GM12873 (cell line): ENCODE measurements at regions not wholly inside any gene's neighbourhood (a gene's known extent, or its start where the extent isn't known, plus 50 kb on each side); places are given as distances from the start of the nearest gene placed in this dataset.

Source experiments
- TF ChIP-seq, protein P1 (sequence below): IDR thresholded peaks from 2 replicates; pipeline ENCODE4 v1.5.1; 2012; ENCODE audit warnings: low read depth, mild to moderate bottlenecking, moderate library complexity, low read length, control low read depth; ENCODE audit not compliant: insufficient read depth; ENCODE audit errors: missing control alignments

DNA sequence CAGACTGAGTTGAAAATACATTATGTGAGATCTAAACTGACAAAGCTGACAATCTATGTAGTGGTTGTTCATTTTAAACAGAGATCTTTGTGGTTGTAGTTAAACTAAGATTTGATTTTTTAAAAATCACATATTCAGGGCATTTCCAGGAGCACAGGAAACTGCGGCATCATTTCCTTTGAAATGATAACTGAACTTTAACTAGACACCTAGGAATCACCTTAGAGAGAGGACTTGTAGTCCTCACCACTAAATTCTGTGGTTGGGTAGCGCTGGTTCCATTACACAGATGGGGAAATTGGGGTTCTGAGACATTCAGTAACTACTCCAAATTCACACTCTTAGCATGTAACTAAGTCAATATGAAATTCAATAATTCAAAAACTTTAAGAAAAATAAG, 96.0 kb upstream of the TRIB2 start:
- TF ChIP-seq, protein P1, sequence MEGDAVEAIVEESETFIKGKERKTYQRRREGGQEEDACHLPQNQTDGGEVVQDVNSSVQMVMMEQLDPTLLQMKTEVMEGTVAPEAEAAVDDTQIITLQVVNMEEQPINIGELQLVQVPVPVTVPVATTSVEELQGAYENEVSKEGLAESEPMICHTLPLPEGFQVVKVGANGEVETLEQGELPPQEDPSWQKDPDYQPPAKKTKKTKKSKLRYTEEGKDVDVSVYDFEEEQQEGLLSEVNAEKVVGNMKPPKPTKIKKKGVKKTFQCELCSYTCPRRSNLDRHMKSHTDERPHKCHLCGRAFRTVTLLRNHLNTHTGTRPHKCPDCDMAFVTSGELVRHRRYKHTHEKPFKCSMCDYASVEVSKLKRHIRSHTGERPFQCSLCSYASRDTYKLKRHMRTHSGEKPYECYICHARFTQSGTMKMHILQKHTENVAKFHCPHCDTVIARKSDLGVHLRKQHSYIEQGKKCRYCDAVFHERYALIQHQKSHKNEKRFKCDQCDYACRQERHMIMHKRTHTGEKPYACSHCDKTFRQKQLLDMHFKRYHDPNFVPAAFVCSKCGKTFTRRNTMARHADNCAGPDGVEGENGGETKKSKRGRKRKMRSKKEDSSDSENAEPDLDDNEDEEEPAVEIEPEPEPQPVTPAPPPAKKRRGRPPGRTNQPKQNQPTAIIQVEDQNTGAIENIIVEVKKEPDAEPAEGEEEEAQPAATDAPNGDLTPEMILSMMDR, result no peak

DNA sequence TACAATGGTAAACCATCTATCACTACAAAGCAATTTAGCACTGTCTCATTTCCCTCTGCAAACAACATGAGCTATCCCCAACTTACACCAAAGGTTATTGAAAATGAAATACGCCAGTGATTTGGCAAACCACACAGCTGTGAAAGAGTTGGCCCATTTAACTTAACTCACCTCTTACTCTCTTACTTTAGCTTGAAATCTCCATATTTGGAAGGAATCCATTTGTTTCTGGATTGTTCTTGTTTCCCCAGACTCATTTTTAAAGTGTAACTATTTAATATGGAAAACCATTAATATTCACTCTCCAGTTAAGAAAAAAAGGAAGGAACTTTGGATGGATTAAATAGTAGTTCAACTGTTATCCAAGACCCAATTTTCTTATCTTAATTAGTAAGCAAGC, 93.7 kb upstream of the TRIB2 start:
- TF ChIP-seq, protein P1, result no peak

DNA sequence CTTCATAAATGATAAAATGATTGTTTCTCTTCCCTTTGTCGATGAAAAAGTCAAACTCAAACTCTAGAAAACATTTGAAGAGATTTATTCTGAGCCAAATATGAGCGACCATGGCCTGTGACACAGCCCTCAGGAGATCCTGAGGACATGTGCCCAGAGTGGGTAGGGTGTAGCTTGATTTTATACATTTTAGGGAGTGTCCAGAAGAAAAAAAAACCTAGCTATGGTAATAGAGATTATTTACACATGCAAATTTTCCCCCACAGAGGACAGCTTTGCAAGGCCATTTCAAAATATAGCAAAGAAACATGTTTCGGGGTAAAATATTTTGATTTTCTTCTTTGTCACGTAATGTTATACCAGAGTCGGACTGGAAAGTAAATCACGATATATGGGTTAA, 92.4 kb upstream of the TRIB2 start:
- TF ChIP-seq, protein P1, result no peak

DNA sequence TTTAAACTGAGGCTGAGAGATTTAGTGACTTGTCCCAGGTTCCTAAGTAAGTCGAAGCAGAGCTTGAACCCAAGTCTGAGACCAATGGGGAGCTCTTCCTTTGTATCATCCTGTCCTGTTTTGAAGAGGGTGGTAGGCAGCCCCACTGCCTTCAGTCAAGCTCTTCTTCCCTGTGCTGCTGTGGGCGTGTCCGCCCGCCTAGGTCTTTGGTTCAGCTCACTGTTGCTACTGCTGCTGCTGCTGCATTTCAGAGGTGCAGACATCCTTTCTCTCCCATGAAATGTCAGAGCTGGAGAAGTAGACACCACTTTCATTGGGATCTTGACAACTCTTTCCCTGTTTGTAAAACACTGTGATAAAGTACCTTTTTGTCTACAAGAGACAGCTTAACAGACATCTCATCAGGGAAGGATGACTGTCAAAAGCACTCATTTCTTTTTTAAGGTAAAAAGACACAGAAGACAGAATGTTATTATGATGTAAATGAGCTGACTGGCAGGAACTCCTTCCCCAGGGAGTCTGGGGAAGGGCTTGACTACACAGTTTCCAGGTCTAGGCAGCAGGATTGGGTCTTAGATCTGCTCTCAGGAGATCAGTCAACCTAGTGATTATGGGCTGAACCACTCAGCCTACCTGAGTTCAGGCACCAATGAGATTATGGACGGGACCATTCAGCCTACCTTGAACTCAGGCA, 91.7 kb upstream of the TRIB2 start:
- TF ChIP-seq, protein P1, result no peak

DNA sequence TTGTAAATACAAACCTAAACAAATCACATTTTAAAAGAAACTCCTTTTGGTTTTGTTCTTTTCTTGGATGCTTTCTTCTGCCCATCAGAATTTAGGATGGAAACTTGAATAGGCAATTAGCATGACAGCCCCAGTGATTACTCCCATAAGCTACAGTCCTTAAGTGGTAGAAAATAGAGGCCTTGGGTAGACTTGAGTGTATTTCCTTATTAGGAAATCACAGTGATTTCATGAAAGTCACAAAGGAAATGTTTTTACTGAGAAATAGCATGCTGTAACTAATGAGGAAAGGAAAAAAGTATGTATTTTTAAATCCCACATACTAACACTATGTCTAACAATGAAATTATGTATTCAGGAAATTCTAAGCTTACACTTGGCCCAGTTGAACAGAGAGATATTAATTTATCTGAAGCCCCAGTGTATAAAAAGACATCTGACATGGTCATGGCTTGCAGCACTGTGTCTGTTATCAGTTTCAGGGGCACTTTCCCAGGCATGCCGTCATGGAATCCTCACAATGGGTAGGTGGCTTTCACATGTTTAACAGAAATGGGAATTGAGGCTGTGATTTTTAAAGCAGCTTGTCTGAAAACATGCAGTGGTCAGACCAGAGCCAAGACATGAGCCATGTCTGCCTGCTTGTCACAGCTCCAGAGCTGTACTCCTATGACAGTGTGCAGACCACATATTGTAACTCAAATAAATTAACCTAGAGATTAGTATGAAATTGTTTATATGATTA, 79.7 kb upstream of the TRIB2 start:
- TF ChIP-seq, protein P1, result no peak

DNA sequence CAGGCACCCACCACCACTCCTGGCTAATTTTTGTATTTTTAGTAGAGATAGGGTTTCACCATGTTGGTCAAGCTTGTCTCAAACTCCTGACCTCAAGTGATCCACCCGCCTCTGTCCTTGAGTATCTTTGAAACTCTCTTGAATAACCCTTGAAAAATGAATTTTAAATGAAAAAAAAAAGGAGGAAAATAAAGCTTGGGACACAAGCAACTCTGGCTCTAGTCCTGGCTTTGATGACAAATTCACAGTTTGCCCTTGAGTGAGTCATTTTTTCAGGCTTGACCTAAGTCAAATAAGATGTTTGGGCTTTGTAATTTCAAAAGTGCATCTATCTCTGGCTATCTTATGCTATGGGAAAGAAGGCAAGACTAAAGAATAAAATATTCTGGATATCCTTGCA, 79.0 kb upstream of the TRIB2 start:
- TF ChIP-seq, protein P1, result no peak

DNA sequence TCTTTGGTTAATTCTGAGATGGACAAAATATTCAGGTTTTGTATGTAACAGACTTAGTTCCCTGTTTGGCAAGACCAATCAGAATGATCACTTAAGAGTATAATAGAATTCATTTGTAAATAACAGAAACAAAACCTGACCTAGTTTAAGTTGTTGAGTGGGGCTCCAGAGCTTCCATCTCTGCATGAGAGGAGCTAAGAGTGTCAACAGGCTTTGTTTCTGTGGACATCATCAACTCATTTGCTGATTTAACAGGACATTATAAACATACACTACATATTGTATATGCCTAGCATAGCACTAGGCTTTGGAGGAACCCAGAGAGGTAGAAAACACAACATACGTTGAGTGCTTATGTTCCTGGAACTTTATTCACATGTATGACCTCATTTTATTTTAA, 75.3 kb upstream of the TRIB2 start:
- TF ChIP-seq, protein P1, result no peak
